ENCODE measurements at regions not wholly inside any gene's neighbourhood (a gene's known extent, or its start where the extent isn't known, plus 50 kb on each side); places are given as distances from the start of the nearest gene placed in this dataset.

GRCh38 chr4:28177641-28178040 lies 1317.0 kb downstream of the STIM2 start:
- H3K4me1 ChIP-seq: peaks cover 0 to 4% (median 0%) of the 10 kb centered on the region in 3 donors
- H3K27ac ChIP-seq: no peak overlapping the region
- no peak overlapping the region for H3K4me3 ChIP-seq
- no peak for ATAC-seq
- no peaks in the 10 kb centered on the region for H3K36me3 ChIP-seq
- no peaks in the 10 kb centered on the region for H3K27me3 ChIP-seq
- FAIRE-seq: no peak
- no peak for TF ChIP-seq CTCF (IDR thresholded peaks at IDR 0.05)
- intact Hi-C loops (cut with DNase I): no loop called here
- no peaks in the 10 kb centered on the region for H3K9me3 ChIP-seq
- no peak for DNase-seq

- no peak for ATAC-seq
- Histone ChIP-seq H3K36me3 (no peaks in the 10 kb centered on the region), H3K27ac (no peak overlapping the region), H3K27me3 (no peaks in the 10 kb centered on the region), H3K9me3 (no peaks in the 10 kb centered on the region), H3K4me1 (peaks cover 0 to 4% (median 0%) of the 10 kb centered on the region in 3 donors), H3K4me3 (no peak overlapping the region)
- DNase-seq: no peak
- intact Hi-C loops (cut with DNase I): no loop called here
- no peak for TF ChIP-seq CTCF (IDR thresholded peaks at IDR 0.05)
- 81 to 88% methylated on average over 3 of the region's 3 CpGs for WGBS, 2 donors
- no peak for FAIRE-seq
These were observed 1318.5 kb downstream of the STIM2 start for GRCh38 chr4:28179126-28179525.

- ATAC-seq: no peak
- H3K27ac ChIP-seq: no peak overlapping the region
- no peak for DNase-seq
- no peak for FAIRE-seq
- intact Hi-C loops (cut with DNase I): no loop called here
- no peaks in the 10 kb centered on the region for H3K36me3 ChIP-seq
- no peaks in the 10 kb centered on the region for H3K9me3 ChIP-seq
- no peak overlapping the region for H3K4me3 ChIP-seq
- WGBS, 2 donors: 8 to 36% methylated on average over 1 of the region's 1 CpG
- H3K4me1 ChIP-seq: no peaks in the 10 kb centered on the region
- H3K27me3 ChIP-seq: no peaks in the 10 kb centered on the region
- TF ChIP-seq CTCF (IDR thresholded peaks at IDR 0.05): no peak
These were observed 1348.8 kb downstream of the STIM2 start for GRCh38 chr4:28209371-28209924.

GRCh38 chr4:28211676-28212470 lies 1351.2 kb downstream of the STIM2 start:
- Histone ChIP-seq H3K36me3 (no peaks in the 10 kb centered on the region), H3K27ac (no peak overlapping the region), H3K4me3 (no peak overlapping the region), H3K9me3 (no peaks in the 10 kb centered on the region), H3K4me1 (no peaks in the 10 kb centered on the region), H3K27me3 (no peaks in the 10 kb centered on the region)
- 31 to 36% methylated on average over 2 of the region's 2 CpGs for WGBS, 2 donors
- TF ChIP-seq CTCF (IDR thresholded peaks at IDR 0.05): no peak
- intact Hi-C loops (cut with DNase I): no loop called here
- no peak for ATAC-seq
- FAIRE-seq: no peak
- no peak for DNase-seq

GRCh38 chr4:28221536-28221935 lies 1360.9 kb downstream of the STIM2 start:
- Histone ChIP-seq H3K4me1 (no peaks in the 10 kb centered on the region), H3K4me3 (no peak overlapping the region), H3K36me3 (no peaks in the 10 kb centered on the region), H3K27ac (no peak overlapping the region), H3K27me3 (no peaks in the 10 kb centered on the region), H3K9me3 (no peaks in the 10 kb centered on the region)
- no peak for FAIRE-seq
- ATAC-seq: no peak
- intact Hi-C loops (cut with DNase I): no loop called here
- no peak for DNase-seq
- no peak for TF ChIP-seq CTCF (IDR thresholded peaks at IDR 0.05)
- WGBS, 2 donors: 10 to 14% methylated on average over 1 of the region's 1 CpG
